Glutamatergic neuron (in vitro differentiated cells): ENCODE measurements at regions not wholly inside any gene's neighbourhood (a gene's known extent, or its start where the extent isn't known, plus 50 kb on each side); places are given as distances from the start of the nearest gene placed in this dataset.

ENCODE experiments used
- DNase-seq: peaks from one replicate; pipeline ENCODE4 v3.0.0; 2022
- H3K27ac Mint-ChIP-seq: one replicate; pipeline ENCODE4 v1.8.0; 2020; ENCODE audit warnings: mild to moderate bottlenecking, mixed read lengths, inconsistent platforms; ENCODE audit not compliant: unreplicated experiment
- H3K27me3 Mint-ChIP-seq: one replicate; pipeline ENCODE4 v1.8.0; 2020; ENCODE audit warnings: mild to moderate bottlenecking, moderate library complexity, mixed read lengths, inconsistent platforms; ENCODE audit not compliant: unreplicated experiment
- H3K36me3 Mint-ChIP-seq: one replicate; pipeline ENCODE4 v1.8.0; 2020; ENCODE audit warnings: mild to moderate bottlenecking, mixed read lengths, inconsistent platforms; ENCODE audit not compliant: unreplicated experiment
- H3K4me1 Mint-ChIP-seq: one replicate; pipeline ENCODE4 v1.8.0; 2020; ENCODE audit warnings: mild to moderate bottlenecking, low read depth, mixed read lengths, inconsistent platforms; ENCODE audit not compliant: unreplicated experiment
- H3K4me3 Mint-ChIP-seq: one replicate; pipeline ENCODE4 v1.8.0; 2020; ENCODE audit warnings: mild to moderate bottlenecking, mixed read lengths, inconsistent platforms; ENCODE audit not compliant: unreplicated experiment
- H3K9me3 Mint-ChIP-seq: one replicate; pipeline ENCODE4 v1.8.0; 2020; ENCODE audit warnings: mild to moderate bottlenecking, moderate library complexity, mixed read lengths, inconsistent platforms; ENCODE audit not compliant: unreplicated experiment
- TF ChIP-seq, protein P1 (sequence below): fragments of 200-600 bp; sonication (generic); IDR thresholded peaks from one replicate; pipeline ENCODE4 v1.5.0; 2021; ENCODE audit not compliant: partially characterized antibody, unreplicated experiment

DNA sequence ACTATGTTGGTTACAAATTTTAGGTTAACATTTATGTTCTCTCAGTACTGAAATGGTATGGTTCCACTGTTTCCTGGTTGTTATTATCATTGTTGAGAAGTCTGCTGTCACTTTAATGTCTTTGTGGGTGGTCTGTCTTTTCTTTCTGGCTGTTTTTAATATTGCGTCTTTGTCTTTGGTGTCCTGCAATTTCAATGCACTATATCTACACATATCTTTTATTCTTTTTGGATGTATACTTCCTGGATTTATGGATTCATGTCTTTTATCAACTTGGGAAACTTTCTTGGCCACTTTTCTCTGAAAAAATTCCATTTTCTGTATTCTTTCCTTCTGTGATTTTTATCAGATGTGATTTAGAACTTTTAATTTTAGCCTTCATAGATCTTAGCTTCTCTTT is 250.2 kb downstream of the BUB3 start:
- Mint-ChIP-seq H3K27me3 (peaks cover 2% of the 10 kb centered on the region), H3K4me1 (no peaks in the 10 kb centered on the region), H3K9me3 (peaks cover 2% of the 10 kb centered on the region)

DNA sequence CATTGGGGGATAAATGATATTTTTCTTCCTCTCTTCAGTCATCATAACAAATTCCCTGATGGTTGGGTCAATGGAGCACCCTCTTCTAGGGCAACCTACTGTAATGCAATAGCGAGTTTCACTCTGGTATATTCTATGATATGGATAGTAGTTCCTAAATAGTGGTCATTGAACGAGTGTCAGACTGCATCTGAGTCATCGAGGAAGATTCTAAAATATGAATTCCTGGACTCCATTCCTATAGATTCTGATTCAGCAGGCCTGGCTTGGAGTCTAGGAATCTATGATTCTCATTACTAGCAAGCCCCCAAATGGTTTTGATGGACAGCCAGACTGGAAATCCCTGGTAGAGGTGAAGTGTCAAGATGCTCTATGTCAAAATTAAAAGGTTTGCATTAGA is 254.5 kb downstream of the BUB3 start:
- no peak overlapping the region for H3K27ac Mint-ChIP-seq

More for the DNA sequence above, 250.2 kb downstream of the BUB3 start:
- no peak overlapping the region for H3K4me3 Mint-ChIP-seq
- TF ChIP-seq, protein P1, sequence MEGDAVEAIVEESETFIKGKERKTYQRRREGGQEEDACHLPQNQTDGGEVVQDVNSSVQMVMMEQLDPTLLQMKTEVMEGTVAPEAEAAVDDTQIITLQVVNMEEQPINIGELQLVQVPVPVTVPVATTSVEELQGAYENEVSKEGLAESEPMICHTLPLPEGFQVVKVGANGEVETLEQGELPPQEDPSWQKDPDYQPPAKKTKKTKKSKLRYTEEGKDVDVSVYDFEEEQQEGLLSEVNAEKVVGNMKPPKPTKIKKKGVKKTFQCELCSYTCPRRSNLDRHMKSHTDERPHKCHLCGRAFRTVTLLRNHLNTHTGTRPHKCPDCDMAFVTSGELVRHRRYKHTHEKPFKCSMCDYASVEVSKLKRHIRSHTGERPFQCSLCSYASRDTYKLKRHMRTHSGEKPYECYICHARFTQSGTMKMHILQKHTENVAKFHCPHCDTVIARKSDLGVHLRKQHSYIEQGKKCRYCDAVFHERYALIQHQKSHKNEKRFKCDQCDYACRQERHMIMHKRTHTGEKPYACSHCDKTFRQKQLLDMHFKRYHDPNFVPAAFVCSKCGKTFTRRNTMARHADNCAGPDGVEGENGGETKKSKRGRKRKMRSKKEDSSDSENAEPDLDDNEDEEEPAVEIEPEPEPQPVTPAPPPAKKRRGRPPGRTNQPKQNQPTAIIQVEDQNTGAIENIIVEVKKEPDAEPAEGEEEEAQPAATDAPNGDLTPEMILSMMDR: no peak
- no peak overlapping the region for H3K27ac Mint-ChIP-seq
- no peak for DNase-seq
- H3K36me3 Mint-ChIP-seq: peaks cover 17% of the 10 kb centered on the region

DNA sequence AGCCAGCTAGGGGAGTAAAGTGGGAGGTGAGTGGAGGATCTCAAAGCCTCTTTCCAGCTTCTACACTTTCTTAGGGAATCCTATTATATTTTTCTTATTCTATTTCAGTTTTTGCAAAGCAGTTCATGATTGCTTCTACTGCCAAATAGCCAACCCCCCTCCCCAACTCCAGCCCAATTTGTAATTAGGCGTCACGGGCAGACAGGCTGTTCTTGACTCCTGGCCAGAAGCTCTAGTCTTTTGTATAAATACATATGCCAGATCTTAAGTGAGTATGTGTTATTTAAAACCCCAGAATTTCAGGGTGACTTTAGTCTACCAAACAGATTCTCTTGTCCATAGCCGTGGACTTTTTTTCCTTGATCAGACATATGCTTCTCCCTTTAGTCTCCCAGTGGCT is 255.2 kb downstream of the BUB3 start:
- H3K4me3 Mint-ChIP-seq: no peak overlapping the region
- H3K27me3 Mint-ChIP-seq: no peaks in the 10 kb centered on the region
- TF ChIP-seq, protein P1: no peak

More for the DNA sequence above, 254.5 kb downstream of the BUB3 start:
- H3K9me3 Mint-ChIP-seq: no peaks in the 10 kb centered on the region
- H3K4me3 Mint-ChIP-seq: no peak overlapping the region
- H3K27me3 Mint-ChIP-seq: no peaks in the 10 kb centered on the region
- no peaks in the 10 kb centered on the region for H3K4me1 Mint-ChIP-seq
- TF ChIP-seq, protein P1: no peak
- peaks cover 12% of the 10 kb centered on the region for H3K36me3 Mint-ChIP-seq
- DNase-seq: no peak

DNA sequence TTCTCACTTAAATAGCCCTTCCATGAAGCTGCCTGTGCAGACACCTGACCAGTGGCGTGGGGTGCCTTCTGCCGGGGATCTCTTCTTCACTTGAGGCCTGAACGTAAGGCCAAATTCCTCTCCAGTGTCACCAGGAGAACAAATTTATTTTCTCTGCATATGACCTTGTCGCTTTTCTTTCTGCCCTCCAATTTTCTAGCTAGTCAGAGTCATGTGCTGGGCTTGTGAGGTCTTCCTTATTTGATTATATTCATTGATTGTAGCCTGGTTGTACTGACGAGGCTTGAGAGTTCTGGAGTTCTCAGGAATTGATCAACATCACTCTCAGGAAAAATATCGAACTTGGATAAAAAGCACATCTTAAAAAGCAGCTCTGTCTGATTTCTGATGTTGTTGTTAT is 255.7 kb downstream of the BUB3 start:
- Mint-ChIP-seq H3K9me3 (no peaks in the 10 kb centered on the region), H3K36me3 (peaks cover 5% of the 10 kb centered on the region), H3K4me3 (no peak overlapping the region), H3K4me1 (no peaks in the 10 kb centered on the region), H3K27me3 (no peaks in the 10 kb centered on the region), H3K27ac (no peak overlapping the region)
- TF ChIP-seq, protein P1: no peak
- DNase-seq: no peak

More for the DNA sequence above, 255.2 kb downstream of the BUB3 start:
- no peak overlapping the region for H3K27ac Mint-ChIP-seq
- DNase-seq: no peak
- H3K4me1 Mint-ChIP-seq: no peaks in the 10 kb centered on the region
- peaks cover 10% of the 10 kb centered on the region for H3K36me3 Mint-ChIP-seq
- H3K9me3 Mint-ChIP-seq: no peaks in the 10 kb centered on the region

DNA sequence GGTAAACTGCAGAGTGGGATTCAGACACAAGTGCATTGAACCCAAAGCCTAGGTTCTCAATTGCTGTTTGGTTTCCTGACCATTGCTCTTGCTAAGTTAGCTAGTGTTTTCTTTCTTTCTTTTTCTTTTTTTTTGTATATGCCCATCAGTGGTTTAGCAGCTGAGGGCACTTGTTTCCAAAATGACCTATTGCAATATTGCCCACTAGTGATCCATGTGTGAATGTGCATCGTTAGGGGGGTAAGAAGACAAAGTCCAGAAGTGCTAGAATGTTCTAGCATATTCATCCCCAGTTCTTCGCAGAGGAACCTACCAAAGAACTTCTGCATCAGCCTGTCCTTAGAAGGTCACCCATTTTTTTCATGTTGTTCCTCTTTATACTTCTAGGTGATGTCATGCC is 252.8 kb upstream of the GPR26 start:
- Mint-ChIP-seq H3K4me1 (no peaks in the 10 kb centered on the region), H3K4me3 (no peak overlapping the region), H3K27ac (no peak overlapping the region), H3K27me3 (no peaks in the 10 kb centered on the region), H3K36me3 (no peaks in the 10 kb centered on the region), H3K9me3 (no peaks in the 10 kb centered on the region)
- DNase-seq: no peak
- TF ChIP-seq, protein P1: no peak
